ENCODE measurements at regions not wholly inside any gene's neighbourhood (a gene's known extent, or its start where the extent isn't known, plus 50 kb on each side); places are given as distances from the start of the nearest gene placed in this dataset.

DNA sequence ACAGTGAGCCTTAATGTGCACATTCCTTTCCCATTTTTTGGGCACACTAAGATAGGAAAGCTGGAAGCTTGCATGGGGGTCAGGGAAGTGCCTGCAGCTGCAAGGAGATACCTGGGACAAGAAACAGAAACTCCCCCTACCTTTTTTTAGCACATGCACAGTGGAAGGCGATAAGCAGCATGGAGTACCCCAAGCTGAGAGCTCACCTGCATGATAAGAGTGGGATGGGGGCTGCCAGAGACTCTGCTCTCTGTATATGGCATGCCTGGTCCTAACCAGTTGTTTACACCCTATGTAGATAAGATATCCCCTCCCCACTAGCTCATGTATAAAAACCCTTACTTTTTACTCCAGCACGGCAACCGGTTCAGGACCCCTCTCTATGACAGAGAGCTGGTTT is 135.9 kb downstream of the TENT5D start:
- no peaks in the 10 kb centered on the region for H3K9me3 ChIP-seq (ENCODE audit: low read length)
- H3K79me2 ChIP-seq (ENCODE audit: insufficient read depth, low read length) = no peaks in the 10 kb centered on the region
- POLR2A ChIA-PET = no interaction called here
- CTCF ChIA-PET (ENCODE audit: low intra/inter-chr PET ratio, low total read pairs) = no interaction called here
- H3K36me3 ChIP-seq (replicated peaks in 1 of 2; ENCODE audit: control insufficient read depth in 1 of 2, insufficient read depth in 2 of 2, low read length in 2 of 2) = no peaks in the 10 kb centered on the region
- H3K9ac ChIP-seq (ENCODE audit: insufficient read depth, low read depth, low read length) = no peak overlapping the region
- WGBS (ENCODE audit: low lambda C conversion rate) = 0% methylated on average over 2 of the region's 3 CpGs
- no peak overlapping the region for H3K4me2 ChIP-seq (ENCODE audit: low read depth, low read length)
- no peak overlapping the region for H2AFZ ChIP-seq (ENCODE audit: low read length)
- no peak overlapping the region for H3K4me3 ChIP-seq (replicated peaks in 1 of 3; ENCODE audit: insufficient read depth in 1 of 3, low read depth in 2 of 3, low read length in 3 of 3)
- H3K4me1 ChIP-seq (ENCODE audit: insufficient read depth, low read length) = no peaks in the 10 kb centered on the region
- H3K27ac ChIP-seq (ENCODE audit: extremely low read length, insufficient read depth, low read length) = no peak overlapping the region
- H3K27me3 ChIP-seq (ENCODE audit: control insufficient read depth in 1 of 2, insufficient read depth in 2 of 2, low read length in 2 of 2) = no peaks in the 10 kb centered on the region
- no TSS peak for BruUV-seq (replicated peaks)
- no peak for ATAC-seq
- TF ChIP-seq RFX3 (CRISPR knock-in tag; IDR thresholded peaks at IDR 0.05) (no peak), ZNF670 (CRISPR knock-in tag; IDR thresholded peaks at IDR 0.05; ENCODE audit: borderline replicate concordance) (no peak), ZNF629 (CRISPR knock-in tag; conservative IDR thresholded peaks at IDR 0.05) (no peak), ZNF468 (CRISPR knock-in tag; IDR thresholded peaks at IDR 0.05) (no peak), ADNP (CRISPR knock-in tag; IDR thresholded peaks at IDR 0.05) (no peak), ZNF776 (CRISPR knock-in tag; IDR thresholded peaks at IDR 0.05) (no peak), YEATS2 (CRISPR knock-in tag; IDR thresholded peaks at IDR 0.05; ENCODE audit: borderline replicate concordance) (no peak), MAFK (conservative IDR thresholded peaks at IDR 0.05 in 1 of 2, IDR thresholded peaks at IDR 0.05 in 1 of 2; ENCODE audit: low read length in 2 of 2) (no peak)
- FAIRE-seq = no peak
- in situ Hi-C loops (cut with HindIII; ENCODE audit: extremely low pct_ligation_motif_present, low pct_unique_long_range_greater_than_20kb) = no loop called here
- intact Hi-C loops (cut with micrococcal nuclease; ENCODE audit: unreplicated experiment) = no loop called here
- no peak for DNase-seq (ENCODE audit: low spot score)
- no peaks in the 10 kb centered on the region for H4K20me1 ChIP-seq (ENCODE audit: insufficient read depth, low read length)

DNA sequence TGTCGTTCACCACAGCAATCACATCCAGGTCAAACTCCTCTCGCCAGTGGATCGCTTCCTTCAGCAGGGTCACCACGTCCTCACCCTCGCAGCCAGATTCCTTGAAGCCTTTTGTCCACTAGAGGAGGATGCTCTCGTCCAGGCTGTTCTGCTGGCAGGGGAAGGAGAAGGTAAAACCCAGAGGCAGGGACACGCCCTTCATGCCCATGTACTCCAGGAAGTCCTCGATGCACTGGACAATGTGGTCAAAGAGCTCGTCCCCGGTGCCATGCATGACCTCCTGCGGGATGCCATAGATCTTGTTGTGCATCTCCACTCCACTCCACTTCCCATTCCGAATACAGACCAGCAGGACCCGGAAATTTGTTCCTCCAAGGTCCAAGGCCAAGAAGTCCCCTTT is 152.4 kb downstream of the TENT5D start:
- intact Hi-C loops (cut with micrococcal nuclease; ENCODE audit: unreplicated experiment) = no loop called here
- no peaks in the 10 kb centered on the region for H4K20me1 ChIP-seq (ENCODE audit: insufficient read depth, low read length)
- no TSS peak for BruUV-seq (replicated peaks)
- H3K4me2 ChIP-seq (ENCODE audit: low read depth, low read length) = no peak overlapping the region
- 44% methylated on average over 9 of the region's 13 CpGs for WGBS (ENCODE audit: low lambda C conversion rate)
- H2AFZ ChIP-seq (ENCODE audit: low read length) = no peak overlapping the region
- DNase-seq (ENCODE audit: low spot score) (no peak), FAIRE-seq (no peak), ATAC-seq (no peak)
- no peaks in the 10 kb centered on the region for H3K27me3 ChIP-seq (ENCODE audit: control insufficient read depth in 1 of 2, insufficient read depth in 2 of 2, low read length in 2 of 2)
- ChIA-PET CTCF (ENCODE audit: low intra/inter-chr PET ratio, low total read pairs) (no interaction called here), POLR2A (no interaction called here)
- in situ Hi-C loops (cut with HindIII; ENCODE audit: extremely low pct_ligation_motif_present, low pct_unique_long_range_greater_than_20kb) = no loop called here
- H3K27ac ChIP-seq (ENCODE audit: extremely low read length, insufficient read depth, low read length) = no peak overlapping the region
- H3K36me3 ChIP-seq (replicated peaks in 1 of 2; ENCODE audit: control insufficient read depth in 1 of 2, insufficient read depth in 2 of 2, low read length in 2 of 2) = no peaks in the 10 kb centered on the region
- H3K4me1 ChIP-seq (ENCODE audit: insufficient read depth, low read length) = no peaks in the 10 kb centered on the region
- H3K79me2 ChIP-seq (ENCODE audit: insufficient read depth, low read length) = no peaks in the 10 kb centered on the region
- no peak overlapping the region for H3K4me3 ChIP-seq (replicated peaks in 1 of 3; ENCODE audit: insufficient read depth in 1 of 3, low read depth in 2 of 3, low read length in 3 of 3)
- H3K9ac ChIP-seq (ENCODE audit: insufficient read depth, low read depth, low read length) = no peak overlapping the region
- no peaks in the 10 kb centered on the region for H3K9me3 ChIP-seq (ENCODE audit: low read length)
- no peak for TF ChIP-seq HOXA3 (CRISPR knock-in tag; IDR thresholded peaks at IDR 0.05)
- TF ChIP-seq, protein P1, sequence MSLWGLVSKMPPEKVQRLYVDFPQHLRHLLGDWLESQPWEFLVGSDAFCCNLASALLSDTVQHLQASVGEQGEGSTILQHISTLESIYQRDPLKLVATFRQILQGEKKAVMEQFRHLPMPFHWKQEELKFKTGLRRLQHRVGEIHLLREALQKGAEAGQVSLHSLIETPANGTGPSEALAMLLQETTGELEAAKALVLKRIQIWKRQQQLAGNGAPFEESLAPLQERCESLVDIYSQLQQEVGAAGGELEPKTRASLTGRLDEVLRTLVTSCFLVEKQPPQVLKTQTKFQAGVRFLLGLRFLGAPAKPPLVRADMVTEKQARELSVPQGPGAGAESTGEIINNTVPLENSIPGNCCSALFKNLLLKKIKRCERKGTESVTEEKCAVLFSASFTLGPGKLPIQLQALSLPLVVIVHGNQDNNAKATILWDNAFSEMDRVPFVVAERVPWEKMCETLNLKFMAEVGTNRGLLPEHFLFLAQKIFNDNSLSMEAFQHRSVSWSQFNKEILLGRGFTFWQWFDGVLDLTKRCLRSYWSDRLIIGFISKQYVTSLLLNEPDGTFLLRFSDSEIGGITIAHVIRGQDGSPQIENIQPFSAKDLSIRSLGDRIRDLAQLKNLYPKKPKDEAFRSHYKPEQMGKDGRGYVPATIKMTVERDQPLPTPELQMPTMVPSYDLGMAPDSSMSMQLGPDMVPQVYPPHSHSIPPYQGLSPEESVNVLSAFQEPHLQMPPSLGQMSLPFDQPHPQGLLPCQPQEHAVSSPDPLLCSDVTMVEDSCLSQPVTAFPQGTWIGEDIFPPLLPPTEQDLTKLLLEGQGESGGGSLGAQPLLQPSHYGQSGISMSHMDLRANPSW (CRISPR knock-in tag; IDR thresholded peaks at IDR 0.05; ENCODE audit: borderline replicate concordance) = no peak
- TF ChIP-seq ZFP37 (CRISPR knock-in tag; IDR thresholded peaks at IDR 0.05; ENCODE audit: borderline replicate concordance) = no peak
- TF ChIP-seq PRPF4 (IDR thresholded peaks at IDR 0.05; ENCODE audit: low read depth, low read length, poor library complexity, severe bottlenecking) = no peak
- no peak for TF ChIP-seq ZNF367 (CRISPR knock-in tag; IDR thresholded peaks at IDR 0.05; ENCODE audit: borderline replicate concordance)
- no peak for TF ChIP-seq RBM39 (IDR thresholded peaks at IDR 0.05; ENCODE audit: low read depth, low read length, poor library complexity, severe bottlenecking)
- no peak for TF ChIP-seq ZNF564 (CRISPR knock-in tag; IDR thresholded peaks at IDR 0.05)
- no peak for TF ChIP-seq CHD2 (IDR thresholded peaks at IDR 0.05; ENCODE audit: low read depth, low read length)
- no peak for TF ChIP-seq NR1H2 (CRISPR knock-in tag; IDR thresholded peaks at IDR 0.05; ENCODE audit: borderline replicate concordance, low read depth)
- no peak for TF ChIP-seq ZNF790 (CRISPR knock-in tag; IDR thresholded peaks at IDR 0.05; ENCODE audit: borderline replicate concordance)
